ENCODE measurements at regions not wholly inside any gene's neighbourhood (a gene's known extent, or its start where the extent isn't known, plus 50 kb on each side); places are given as distances from the start of the nearest gene placed in this dataset.

DNA sequence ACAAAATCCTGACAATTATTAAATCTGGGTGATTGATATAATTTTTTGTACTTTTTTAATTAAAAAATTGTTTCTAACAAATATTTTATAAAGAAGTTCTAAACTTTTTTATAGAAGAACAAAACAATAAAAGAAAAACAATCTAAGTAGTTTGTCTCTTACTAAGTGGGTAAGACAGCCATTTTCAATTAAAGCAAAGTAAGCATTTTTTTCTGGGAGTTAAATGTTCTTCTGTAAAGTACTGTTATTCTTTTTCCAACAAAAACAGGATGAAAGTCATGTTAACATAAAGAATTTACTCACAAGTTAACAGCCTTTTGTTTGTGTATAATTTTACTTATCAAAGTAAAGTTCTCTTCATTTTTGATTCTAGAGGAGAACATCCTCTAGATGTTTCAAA is 1029.9 kb downstream of the JRKL start:
- Mint-ChIP-seq H3K4me1 (no peaks in the 10 kb centered on the region), H3K27ac (no peak overlapping the region), H3K27me3 (no peaks in the 10 kb centered on the region), H3K9me3 (peaks cover 5% of the 10 kb centered on the region), H3K36me3 (ENCODE audit: low read depth) (no peaks in the 10 kb centered on the region), H3K4me3 (no peak overlapping the region)
- ChIA-PET CTCF (no interaction called here), POLR2A (no interaction called here)
- no peak for DNase-seq

- ChIA-PET CTCF (no interaction called here), POLR2A (no interaction called here)
- H3K27ac Mint-ChIP-seq: no peak overlapping the region
- H3K4me1 Mint-ChIP-seq: no peaks in the 10 kb centered on the region
- H3K9me3 Mint-ChIP-seq: no peaks in the 10 kb centered on the region
- no peak for DNase-seq
- H3K36me3 Mint-ChIP-seq (ENCODE audit: low read depth): no peaks in the 10 kb centered on the region
- no peak overlapping the region for H3K4me3 Mint-ChIP-seq
- H3K27me3 Mint-ChIP-seq: no peaks in the 10 kb centered on the region
Measured at GRCh38 chr11:97428247-97428790, 1038.5 kb downstream of the JRKL start.

- Mint-ChIP-seq H3K36me3 (ENCODE audit: low read depth) (no peaks in the 10 kb centered on the region), H3K27me3 (no peaks in the 10 kb centered on the region), H3K27ac (no peak overlapping the region), H3K4me1 (no peaks in the 10 kb centered on the region), H3K4me3 (no peak overlapping the region), H3K9me3 (no peaks in the 10 kb centered on the region)
- CTCF ChIA-PET: no interaction called here
- no peak for DNase-seq
- POLR2A ChIA-PET: no interaction called here
Measured at GRCh38 chr11:97430877-97431276, 1041.1 kb downstream of the JRKL start.

DNA sequence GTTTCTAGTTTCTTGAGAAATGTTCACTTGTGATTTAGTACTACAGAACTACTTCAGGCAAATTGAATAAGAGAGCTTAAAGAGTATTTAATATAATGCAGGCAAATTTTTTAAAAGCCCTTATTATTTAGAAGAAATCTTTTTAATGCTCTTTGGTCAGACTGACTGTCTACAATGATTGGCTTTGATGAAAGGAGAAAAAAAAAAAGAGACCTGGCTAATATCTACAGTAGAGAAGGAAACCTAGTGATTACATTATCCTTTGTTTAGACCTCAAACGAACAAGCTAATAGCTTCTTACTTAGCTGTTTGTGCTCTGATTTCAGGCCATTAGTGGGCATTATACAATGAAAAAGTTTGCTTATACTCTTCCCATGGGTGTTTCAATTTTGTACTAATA is 1043.1 kb downstream of the JRKL start:
- Mint-ChIP-seq H3K9me3 (no peaks in the 10 kb centered on the region), H3K4me1 (no peaks in the 10 kb centered on the region), H3K27me3 (no peaks in the 10 kb centered on the region), H3K36me3 (ENCODE audit: low read depth) (no peaks in the 10 kb centered on the region), H3K4me3 (no peak overlapping the region), H3K27ac (no peak overlapping the region)
- no peak for DNase-seq
- CTCF ChIA-PET: interaction anchor here (0.6 kb wide), 1 partner anchor 548 kb away, joined by 3 read pairs; no protein-coding TSS in a partner anchor
- POLR2A ChIA-PET: no interaction called here

GRCh38 chr11:97445561-97445960 is 1055.7 kb downstream of the JRKL start:
- no peak for DNase-seq
- H3K4me3 Mint-ChIP-seq: no peak overlapping the region
- ChIA-PET POLR2A (no interaction called here), CTCF (no interaction called here)
- H3K27ac Mint-ChIP-seq: no peak overlapping the region
- H3K27me3 Mint-ChIP-seq: no peaks in the 10 kb centered on the region
- no peaks in the 10 kb centered on the region for H3K4me1 Mint-ChIP-seq
- no peaks in the 10 kb centered on the region for H3K36me3 Mint-ChIP-seq (ENCODE audit: low read depth)
- no peaks in the 10 kb centered on the region for H3K9me3 Mint-ChIP-seq

DNA sequence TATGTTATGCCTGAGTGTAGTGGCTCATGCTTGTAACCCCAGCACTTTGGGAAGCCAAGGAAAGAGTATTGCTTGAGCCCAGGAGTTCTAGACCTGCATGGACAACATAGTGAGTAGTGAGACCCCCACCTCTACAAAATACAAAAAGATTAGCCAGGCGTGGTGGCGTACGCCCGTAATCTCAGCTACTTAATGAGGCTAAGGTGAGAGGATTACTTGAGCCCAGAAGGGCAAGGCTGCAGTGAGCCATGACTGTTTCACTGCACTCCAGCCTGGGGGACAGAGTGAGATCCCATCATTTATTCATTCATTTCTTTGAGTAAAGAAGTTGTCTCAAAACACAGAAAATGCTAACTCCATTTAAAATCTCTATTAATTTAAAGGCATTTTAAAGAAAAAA is 1061.6 kb downstream of the JRKL start:
- Mint-ChIP-seq H3K36me3 (ENCODE audit: low read depth) (no peaks in the 10 kb centered on the region), H3K27me3 (no peaks in the 10 kb centered on the region), H3K9me3 (peaks cover 2% of the 10 kb centered on the region), H3K4me3 (no peak overlapping the region), H3K27ac (no peak overlapping the region), H3K4me1 (no peaks in the 10 kb centered on the region)
- ChIA-PET POLR2A (no interaction called here), CTCF (no interaction called here)
- DNase-seq: no peak

- Mint-ChIP-seq H3K27me3 (no peaks in the 10 kb centered on the region), H3K27ac (no peak overlapping the region), H3K36me3 (ENCODE audit: low read depth) (no peaks in the 10 kb centered on the region), H3K4me3 (no peak overlapping the region), H3K9me3 (peaks cover 8% of the 10 kb centered on the region), H3K4me1 (no peaks in the 10 kb centered on the region)
- DNase-seq: no peak
- POLR2A ChIA-PET: no interaction called here
- CTCF ChIA-PET: no interaction called here
Measured at GRCh38 chr11:97454988-97455387, 1065.2 kb downstream of the JRKL start.

- Mint-ChIP-seq H3K4me1 (no peaks in the 10 kb centered on the region), H3K4me3 (no peak overlapping the region), H3K36me3 (ENCODE audit: low read depth) (no peaks in the 10 kb centered on the region), H3K27me3 (no peaks in the 10 kb centered on the region), H3K27ac (no peak overlapping the region), H3K9me3 (peaks cover 25% of the 10 kb centered on the region)
- no peak for DNase-seq
- POLR2A ChIA-PET: no interaction called here
- CTCF ChIA-PET: no interaction called here
Measured at GRCh38 chr11:97460091-97460490, 1070.3 kb downstream of the JRKL start.

DNA sequence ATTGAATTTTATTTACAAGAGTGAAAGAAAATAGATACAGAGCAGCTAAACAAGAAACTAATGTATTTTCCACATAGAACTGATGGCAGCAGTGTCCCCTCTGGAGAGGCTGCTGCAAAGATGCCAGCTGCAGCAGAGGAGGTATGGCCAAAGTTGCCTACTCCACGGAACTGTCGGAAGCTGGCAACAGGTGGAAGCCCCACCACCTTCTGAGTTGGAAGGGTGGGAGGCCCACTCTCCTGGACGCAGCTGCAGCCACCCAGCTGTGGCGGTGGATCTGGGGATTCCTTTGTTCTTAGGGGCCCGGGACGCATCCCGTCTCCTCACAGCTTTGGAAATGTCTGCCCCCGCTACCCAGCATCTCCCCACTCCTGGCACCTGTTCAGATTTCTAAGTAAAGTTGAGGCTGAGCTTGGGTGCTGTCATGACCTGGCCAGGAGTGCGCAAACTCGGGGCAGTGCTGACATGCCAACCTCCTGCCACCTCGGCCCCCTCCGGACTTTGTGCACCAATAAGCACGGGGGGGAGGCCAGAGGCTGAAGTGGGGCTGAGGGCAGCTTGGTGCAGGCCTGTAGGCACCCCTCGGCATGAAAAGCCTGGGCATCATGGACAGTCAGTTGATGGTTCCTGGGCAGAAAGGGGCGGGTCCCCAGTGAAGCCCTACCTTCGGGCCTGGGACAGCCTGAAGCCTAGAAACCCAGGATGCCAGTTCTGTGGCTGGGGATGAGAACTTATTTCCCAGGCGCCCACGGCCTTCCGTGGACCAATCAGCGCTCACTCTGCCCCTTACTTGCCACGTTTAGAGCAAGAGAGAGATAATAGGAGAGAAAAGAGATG is 1071.4 kb downstream of the JRKL start:
- ChIA-PET CTCF (interaction anchor here (0.5 kb wide), 1 partner anchor 1248 kb away, joined by 3 read pairs; no protein-coding TSS in a partner anchor), POLR2A (no interaction called here)
- Mint-ChIP-seq H3K9me3 (peaks cover 25% of the 10 kb centered on the region), H3K36me3 (ENCODE audit: low read depth) (no peaks in the 10 kb centered on the region), H3K27ac (no peak overlapping the region), H3K4me1 (no peaks in the 10 kb centered on the region), H3K27me3 (no peaks in the 10 kb centered on the region), H3K4me3 (no peak overlapping the region)
- no peak for DNase-seq

DNA sequence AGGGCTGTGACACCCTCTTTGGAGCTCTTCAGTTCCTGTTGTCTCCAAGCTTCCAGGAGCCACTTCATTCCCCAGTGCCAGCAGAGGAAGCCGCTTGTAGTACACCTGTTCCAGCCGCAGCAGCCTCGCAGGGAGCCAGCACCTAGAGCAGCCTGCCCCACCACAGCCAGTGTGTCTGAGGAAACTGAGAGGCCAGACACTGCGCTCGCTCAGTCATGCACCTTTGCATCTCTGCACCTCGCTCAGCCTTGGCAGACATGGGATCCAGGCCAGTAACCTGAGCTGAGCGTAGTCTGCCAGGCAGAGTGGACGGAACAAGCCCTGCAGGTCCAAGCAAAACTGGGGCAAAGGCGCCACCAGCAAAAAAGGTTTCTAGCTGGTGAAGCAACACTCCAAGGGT is 1072.1 kb downstream of the JRKL start:
- DNase-seq: no peak
- Mint-ChIP-seq H3K9me3 (peaks cover 29% of the 10 kb centered on the region), H3K27me3 (no peaks in the 10 kb centered on the region), H3K4me1 (no peaks in the 10 kb centered on the region), H3K27ac (no peak overlapping the region), H3K36me3 (ENCODE audit: low read depth) (no peaks in the 10 kb centered on the region), H3K4me3 (no peak overlapping the region)
- POLR2A ChIA-PET: no interaction called here
- CTCF ChIA-PET: interaction anchor here (0.5 kb wide), 1 partner anchor 1248 kb away, joined by 3 read pairs; no protein-coding TSS in a partner anchor

DNA sequence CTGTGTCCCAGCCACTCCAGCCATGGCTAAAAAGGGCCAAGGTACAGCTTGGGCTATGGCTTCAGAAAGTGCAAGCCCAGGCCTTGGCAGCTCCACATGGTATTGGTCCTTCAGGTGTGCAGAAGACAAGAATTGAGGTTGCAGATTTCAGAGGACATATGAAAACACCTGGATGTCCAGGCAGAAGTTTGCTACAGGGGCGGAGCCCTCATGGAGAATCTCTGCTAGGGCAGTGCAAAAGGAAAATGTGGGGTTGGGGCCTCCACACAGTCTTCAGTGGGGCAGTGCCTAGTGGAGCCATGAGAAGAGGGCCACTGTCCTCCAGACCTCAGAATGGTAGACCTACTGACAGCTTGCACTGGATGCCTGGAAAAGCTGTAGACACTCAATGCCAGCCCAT is 1074.1 kb downstream of the JRKL start:
- no peaks in the 10 kb centered on the region for H3K36me3 Mint-ChIP-seq (ENCODE audit: low read depth)
- H3K9me3 Mint-ChIP-seq: peaks cover 26% of the 10 kb centered on the region
- CTCF ChIA-PET: interaction anchor here (1.2 kb wide), 1 partner anchor 53 kb away, joined by 3 read pairs; no protein-coding TSS in a partner anchor
- no peaks in the 10 kb centered on the region for H3K4me1 Mint-ChIP-seq
- H3K27me3 Mint-ChIP-seq: no peaks in the 10 kb centered on the region
- POLR2A ChIA-PET: no interaction called here
- no peak for DNase-seq
- H3K4me3 Mint-ChIP-seq: no peak overlapping the region
- H3K27ac Mint-ChIP-seq: no peak overlapping the region

GRCh38 chr11:97471480-97471879 is 1081.7 kb downstream of the JRKL start:
- H3K4me3 Mint-ChIP-seq: no peak overlapping the region
- ChIA-PET POLR2A (no interaction called here), CTCF (no interaction called here)
- peaks cover 28% of the 10 kb centered on the region for H3K9me3 Mint-ChIP-seq
- no peaks in the 10 kb centered on the region for H3K27me3 Mint-ChIP-seq
- no peaks in the 10 kb centered on the region for H3K36me3 Mint-ChIP-seq (ENCODE audit: low read depth)
- H3K27ac Mint-ChIP-seq: no peak overlapping the region
- no peak for DNase-seq
- no peaks in the 10 kb centered on the region for H3K4me1 Mint-ChIP-seq

DNA sequence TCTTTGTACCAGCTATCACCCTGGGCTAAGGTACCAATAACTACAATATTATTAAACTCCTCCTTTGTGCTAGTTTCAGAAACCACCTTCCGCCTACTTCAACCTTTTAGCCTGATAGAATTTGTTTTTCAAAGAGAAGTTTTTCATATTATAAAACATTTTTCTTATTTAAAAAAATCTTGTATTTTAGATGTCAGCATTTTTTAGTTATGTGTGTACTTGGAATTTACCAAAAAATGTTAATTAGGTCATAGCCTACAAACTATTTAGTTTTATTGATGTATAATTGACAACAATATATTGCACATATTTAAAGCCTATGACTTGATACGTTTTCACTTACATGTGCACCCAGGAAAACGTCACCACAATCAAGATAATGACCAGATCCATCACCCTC is 1097.6 kb downstream of the JRKL start:
- no peak overlapping the region for H3K4me3 Mint-ChIP-seq

GRCh38 chr11:97498891-97499290 is 1109.1 kb downstream of the JRKL start:
- ChIA-PET CTCF (interaction anchor here (0.6 kb wide), 1 partner anchor 120 kb away, joined by 3 read pairs; no protein-coding TSS in a partner anchor), POLR2A (no interaction called here)
- peaks cover 7% of the 10 kb centered on the region for H3K9me3 Mint-ChIP-seq
- H3K27ac Mint-ChIP-seq: no peak overlapping the region
- H3K4me1 Mint-ChIP-seq: no peaks in the 10 kb centered on the region
- DNase-seq: no peak
- no peak overlapping the region for H3K4me3 Mint-ChIP-seq
- H3K27me3 Mint-ChIP-seq: no peaks in the 10 kb centered on the region
- no peaks in the 10 kb centered on the region for H3K36me3 Mint-ChIP-seq (ENCODE audit: low read depth)

More for the DNA sequence above, 1097.6 kb downstream of the JRKL start:
- Mint-ChIP-seq H3K36me3 (ENCODE audit: low read depth) (no peaks in the 10 kb centered on the region), H3K27ac (no peak overlapping the region), H3K4me1 (no peaks in the 10 kb centered on the region), H3K9me3 (peaks cover 11% of the 10 kb centered on the region), H3K27me3 (no peaks in the 10 kb centered on the region)
- ChIA-PET CTCF (no interaction called here), POLR2A (no interaction called here)
- no peak for DNase-seq

Data from activated CD4-positive, alpha-beta T cell treated with anti-CD3 and anti-CD28 coated beads, Interleukin-2, amount 10 ng/mL, durations not matched to agents 7 days and 5 days (primary cell).